Keratinocyte (primary cell): ENCODE measurements at regions not wholly inside any gene's neighbourhood (a gene's known extent, or its start where the extent isn't known, plus 50 kb on each side); places are given as distances from the start of the nearest gene placed in this dataset.
"Not testable (repeated sequence)": the region's sequence is repeated elsewhere in the genome, so short reads cannot be mapped to it uniquely, and the experiment has no call there.

Experiments used
- EZH2 ChIP-seq: IDR thresholded peaks from one replicate; pipeline ENCODE4 v1.6.1; 2012; ENCODE audit warnings: inconsistent platforms, mild to moderate bottlenecking, low read length, moderate library complexity
- TF ChIP-seq, protein P1 (sequence below), 3 experiments: IDR thresholded peaks in 1 of 3; conservative IDR thresholded peaks in 1 of 3; optimal IDR thresholded peaks in 1 of 3; 2 replicates in 2 of 3; 3 replicates in 1 of 3; pipeline versions ENCODE3 to v1.5.1; 2011; ENCODE audit warnings: low read length in 3 of 3, mild to moderate bottlenecking in 3 of 3, moderate library complexity in 2 of 3, control low read depth in 1 of 3, inconsistent platforms in 1 of 3; ENCODE audit not compliant: insufficient read depth in 2 of 3; ENCODE audit errors: extremely low read depth in 1 of 3

DNA sequence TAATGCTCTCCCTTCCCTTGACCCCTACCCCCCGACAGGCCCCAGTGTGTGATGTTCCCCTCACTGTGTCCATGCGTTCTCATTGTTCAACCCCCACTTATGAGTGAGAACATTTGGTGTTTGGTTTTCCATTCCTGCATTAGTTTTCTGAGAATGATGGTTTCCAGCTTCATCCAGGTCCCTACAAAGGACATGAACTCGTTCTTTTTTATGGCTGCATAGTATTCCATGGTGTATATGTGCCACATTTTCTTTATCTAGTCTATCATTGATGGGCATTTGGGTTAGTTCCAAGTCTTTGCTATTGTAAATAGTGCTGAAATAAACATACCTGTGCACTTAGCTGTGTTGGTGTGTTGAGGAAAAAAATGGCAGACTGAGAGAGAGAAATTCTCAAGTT, 269.9 kb upstream of the ATP11B start:
- TF ChIP-seq, protein P1, sequence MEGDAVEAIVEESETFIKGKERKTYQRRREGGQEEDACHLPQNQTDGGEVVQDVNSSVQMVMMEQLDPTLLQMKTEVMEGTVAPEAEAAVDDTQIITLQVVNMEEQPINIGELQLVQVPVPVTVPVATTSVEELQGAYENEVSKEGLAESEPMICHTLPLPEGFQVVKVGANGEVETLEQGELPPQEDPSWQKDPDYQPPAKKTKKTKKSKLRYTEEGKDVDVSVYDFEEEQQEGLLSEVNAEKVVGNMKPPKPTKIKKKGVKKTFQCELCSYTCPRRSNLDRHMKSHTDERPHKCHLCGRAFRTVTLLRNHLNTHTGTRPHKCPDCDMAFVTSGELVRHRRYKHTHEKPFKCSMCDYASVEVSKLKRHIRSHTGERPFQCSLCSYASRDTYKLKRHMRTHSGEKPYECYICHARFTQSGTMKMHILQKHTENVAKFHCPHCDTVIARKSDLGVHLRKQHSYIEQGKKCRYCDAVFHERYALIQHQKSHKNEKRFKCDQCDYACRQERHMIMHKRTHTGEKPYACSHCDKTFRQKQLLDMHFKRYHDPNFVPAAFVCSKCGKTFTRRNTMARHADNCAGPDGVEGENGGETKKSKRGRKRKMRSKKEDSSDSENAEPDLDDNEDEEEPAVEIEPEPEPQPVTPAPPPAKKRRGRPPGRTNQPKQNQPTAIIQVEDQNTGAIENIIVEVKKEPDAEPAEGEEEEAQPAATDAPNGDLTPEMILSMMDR (optimal IDR thresholded peaks at IDR 0.05 in 1 of 3, IDR thresholded peaks at IDR 0.05 in 1 of 3, conservative IDR thresholded peaks at IDR 0.05 in 1 of 3; ENCODE audit: extremely low read depth in 1 of 3, insufficient read depth in 2 of 3, low read length in 3 of 3), result not testable (repeated sequence)
- TF ChIP-seq EZH2, result not testable (repeated sequence)
